ENCODE measurements at regions not wholly inside any gene's neighbourhood (a gene's known extent, or its start where the extent isn't known, plus 50 kb on each side); places are given as distances from the start of the nearest gene placed in this dataset.

DNA sequence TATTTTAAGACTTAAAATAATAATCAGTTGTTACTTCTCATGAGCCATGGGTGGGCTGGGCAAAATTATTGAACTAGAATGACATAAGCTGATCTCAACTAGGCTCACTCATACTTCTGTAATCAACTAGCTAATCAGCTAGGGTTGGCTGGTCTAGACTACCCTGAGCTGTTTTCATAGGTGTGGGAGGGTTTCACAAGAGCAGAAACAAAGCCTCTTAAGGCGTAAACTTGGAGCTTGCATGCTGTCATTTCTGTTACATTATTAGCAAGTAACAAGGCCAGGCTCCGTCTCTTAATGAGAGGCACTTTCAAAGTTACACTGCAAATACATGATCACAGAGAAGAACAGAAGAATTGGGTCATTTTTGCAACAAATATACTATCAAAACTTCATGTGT lies 57.2 kb upstream of the GHR start:
- Histone ChIP-seq H3K4me3 (ENCODE audit: low read depth, low read length) (no peak overlapping the region), H3K27ac (ENCODE audit: extremely low read depth, low read depth, low read length) (no peak overlapping the region), H3K9me3 (ENCODE audit: control insufficient read depth, insufficient read depth, low read depth, low read length) (no peaks in the 10 kb centered on the region), H3K4me1 (ENCODE audit: control insufficient read depth, insufficient read depth, low read length) (no peaks in the 10 kb centered on the region), H3K36me3 (ENCODE audit: control insufficient read depth in 2 of 2, insufficient read depth in 1 of 2, low read length in 2 of 2) (no peaks in the 10 kb centered on the region)
- POLR2A ChIA-PET = no interaction called here
- CTCF ChIA-PET = interaction anchor here (0.5 to 0.6 kb wide), 2 partner anchors 85 to 512 kb away, joined by 3 read pairs; no protein-coding TSS in a partner anchor
- TF ChIP-seq ZNF639 (tag by site-specific recombination; IDR thresholded peaks at IDR 0.05) = no peak
- TF ChIP-seq GLI2 (tag by site-specific recombination; IDR thresholded peaks at IDR 0.05; ENCODE audit: borderline replicate concordance, low read depth) = no peak
- no peak for TF ChIP-seq ZNF48 (tag by site-specific recombination; IDR thresholded peaks at IDR 0.05)
- TF ChIP-seq, protein P1, sequence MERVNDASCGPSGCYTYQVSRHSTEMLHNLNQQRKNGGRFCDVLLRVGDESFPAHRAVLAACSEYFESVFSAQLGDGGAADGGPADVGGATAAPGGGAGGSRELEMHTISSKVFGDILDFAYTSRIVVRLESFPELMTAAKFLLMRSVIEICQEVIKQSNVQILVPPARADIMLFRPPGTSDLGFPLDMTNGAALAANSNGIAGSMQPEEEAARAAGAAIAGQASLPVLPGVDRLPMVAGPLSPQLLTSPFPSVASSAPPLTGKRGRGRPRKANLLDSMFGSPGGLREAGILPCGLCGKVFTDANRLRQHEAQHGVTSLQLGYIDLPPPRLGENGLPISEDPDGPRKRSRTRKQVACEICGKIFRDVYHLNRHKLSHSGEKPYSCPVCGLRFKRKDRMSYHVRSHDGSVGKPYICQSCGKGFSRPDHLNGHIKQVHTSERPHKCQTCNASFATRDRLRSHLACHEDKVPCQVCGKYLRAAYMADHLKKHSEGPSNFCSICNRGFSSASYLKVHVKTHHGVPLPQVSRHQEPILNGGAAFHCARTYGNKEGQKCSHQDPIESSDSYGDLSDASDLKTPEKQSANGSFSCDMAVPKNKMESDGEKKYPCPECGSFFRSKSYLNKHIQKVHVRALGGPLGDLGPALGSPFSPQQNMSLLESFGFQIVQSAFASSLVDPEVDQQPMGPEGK (tag by site-specific recombination; IDR thresholded peaks at IDR 0.05) = no peak
- TF ChIP-seq EGR2 (tag by site-specific recombination; IDR thresholded peaks at IDR 0.05; ENCODE audit: low read depth) = no peak
- TF ChIP-seq PBX3 (CRISPR knock-in tag; IDR thresholded peaks at IDR 0.05) = no peak
- TF ChIP-seq ZNF16 (tag by site-specific recombination; IDR thresholded peaks at IDR 0.05; ENCODE audit: low read depth) = no peak
- no peak for TF ChIP-seq ZNF529 (tag by site-specific recombination; IDR thresholded peaks at IDR 0.05; ENCODE audit: insufficient replicate concordance)
- no peak for TF ChIP-seq ZNF184 (tag by site-specific recombination; IDR thresholded peaks at IDR 0.05)
- no peak for TF ChIP-seq ZNF157 (tag by site-specific recombination; IDR thresholded peaks at IDR 0.05)
- TF ChIP-seq BCL11A (tag by site-specific recombination; IDR thresholded peaks at IDR 0.05; ENCODE audit: low read depth) = no peak

Measured in HEK293 (cell line).